HG03060 (cell line): ENCODE measurements at regions not wholly inside any gene's neighbourhood (a gene's known extent, or its start where the extent isn't known, plus 50 kb on each side); places are given as distances from the start of the nearest gene placed in this dataset.

Experiments
- ATAC-seq: cut with Tn5 transposase; IDR thresholded peaks from one replicate; pipeline ENCODE4 v1.9.1; 2021; ENCODE audit warnings: low read depth, moderate number of reproducible peaks; ENCODE audit not compliant: unreplicated experiment

DNA sequence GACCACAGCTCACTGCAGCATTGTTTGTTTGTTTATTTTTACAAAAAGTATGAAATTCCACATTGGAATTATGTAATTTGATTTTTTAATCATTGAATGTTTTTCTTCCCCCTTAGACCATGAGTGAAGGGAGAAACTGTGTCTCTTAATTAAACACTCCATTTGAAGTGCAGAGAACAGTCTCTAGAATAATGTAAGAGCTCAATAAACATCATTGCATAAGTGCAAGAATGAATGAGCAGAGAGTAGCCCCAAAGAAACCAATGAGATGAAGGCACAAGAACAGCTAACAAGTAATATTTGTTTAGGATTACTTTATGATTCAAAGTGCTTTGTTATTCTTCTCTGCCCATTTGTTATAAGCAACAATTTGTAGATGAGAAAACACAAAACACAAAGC lies 921.3 kb upstream of the LCORL start:
- ATAC-seq = no peak

DNA sequence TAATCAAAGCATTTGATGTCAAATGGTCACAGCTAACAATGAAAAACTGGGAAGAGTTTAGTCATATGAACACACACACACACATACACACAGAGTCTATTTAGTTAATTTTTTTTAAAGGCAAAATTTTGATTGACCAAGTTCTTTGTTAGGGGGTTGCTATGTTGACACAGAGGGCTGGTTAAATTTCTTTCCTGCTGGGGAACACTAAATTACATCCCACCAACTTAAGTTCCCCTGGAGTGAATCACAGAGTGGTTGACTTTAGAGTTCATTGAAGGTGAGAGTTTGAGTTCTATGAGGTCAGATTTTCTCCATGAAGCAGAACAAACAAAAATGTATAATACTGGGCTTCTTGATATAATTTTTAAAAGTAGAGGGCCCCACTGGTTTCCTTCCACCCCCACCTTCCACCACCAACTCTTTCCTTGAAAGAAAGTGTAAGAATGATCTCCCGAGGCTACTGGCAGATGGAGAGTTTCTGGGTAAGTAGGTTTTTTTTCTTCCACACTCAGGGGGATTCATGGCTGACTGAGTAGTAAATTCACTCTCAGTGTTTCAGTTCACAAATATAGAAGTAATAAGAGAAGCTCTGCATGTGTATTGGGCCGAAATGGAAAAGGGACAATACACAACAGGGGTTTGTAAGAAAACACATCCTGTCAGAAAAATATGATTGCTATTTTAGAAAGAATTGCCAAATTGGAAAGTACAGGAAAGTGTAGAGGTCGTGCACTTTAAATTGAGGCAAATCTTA lies 917.0 kb upstream of the LCORL start:
- ATAC-seq = no peak

DNA sequence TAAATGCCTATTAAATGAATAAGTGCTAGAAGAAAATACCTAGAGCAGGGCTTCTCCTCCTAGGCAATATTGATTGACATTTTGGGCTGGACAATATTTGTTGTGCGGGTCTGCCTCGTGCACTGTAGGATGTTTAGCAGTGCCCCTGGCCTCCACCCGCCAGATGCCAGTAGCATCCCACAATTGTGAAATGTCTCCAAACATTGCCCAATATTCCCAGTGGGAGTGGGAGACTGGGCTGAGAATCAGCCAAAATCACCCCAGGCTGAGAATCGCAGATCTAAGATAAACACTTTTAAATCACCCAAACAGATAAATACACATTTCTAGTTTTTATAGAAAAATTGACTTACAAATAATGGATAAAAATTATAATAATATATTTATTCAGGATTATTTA lies 916.2 kb upstream of the LCORL start:
- ATAC-seq = no peak

DNA sequence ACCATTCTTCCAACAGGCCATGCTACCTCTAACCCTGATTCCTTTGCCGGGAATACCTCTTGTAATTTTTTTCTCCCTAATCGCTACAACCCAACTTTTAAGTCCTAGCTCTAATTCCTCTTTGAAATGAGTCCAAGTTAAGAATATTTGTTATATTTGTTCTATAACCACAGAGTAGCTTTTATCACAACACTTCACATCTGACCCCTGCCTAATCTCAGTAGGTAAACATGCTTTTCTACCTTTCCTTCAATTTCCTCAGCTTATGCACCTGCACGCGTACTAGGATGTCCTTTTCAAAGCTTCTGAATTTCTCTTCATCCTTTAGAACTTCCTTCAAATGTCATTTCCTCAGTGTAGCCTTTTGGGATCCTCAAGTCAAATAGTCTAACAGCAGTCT lies 915.5 kb upstream of the LCORL start:
- no peak for ATAC-seq

DNA sequence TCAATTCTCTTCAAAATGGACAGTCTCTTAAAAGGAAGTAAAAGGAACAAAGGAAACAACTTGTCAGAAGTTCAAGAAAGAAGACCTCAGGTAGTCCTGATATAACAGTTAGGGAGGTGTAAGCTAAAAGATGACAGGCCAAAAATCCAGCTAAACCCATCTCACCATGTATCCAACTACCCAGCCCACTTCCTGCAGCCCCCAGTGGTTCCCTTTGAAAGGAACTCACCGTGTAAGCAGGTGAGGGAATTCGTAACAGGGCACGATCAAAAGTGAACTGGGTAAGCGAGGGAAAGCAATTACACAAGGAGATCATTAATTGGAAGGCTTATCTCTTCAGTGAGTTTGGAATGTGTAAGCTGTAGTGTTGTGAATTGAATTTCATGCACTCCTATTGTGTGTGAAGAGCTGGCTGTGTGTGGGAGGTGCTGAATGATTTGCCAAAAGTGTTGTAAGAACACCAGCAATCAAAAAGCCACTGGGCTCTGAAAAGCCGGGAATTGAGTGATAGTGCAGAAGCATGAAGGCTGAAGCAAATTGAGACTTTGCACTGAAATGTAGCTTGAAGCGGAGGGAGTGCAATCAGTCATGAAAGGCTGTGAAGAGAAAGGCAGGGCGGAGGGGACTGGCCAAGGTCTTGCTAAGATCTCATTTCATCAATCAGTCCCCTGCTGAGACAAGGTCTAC lies 914.2 kb upstream of the LCORL start:
- no peak for ATAC-seq

DNA sequence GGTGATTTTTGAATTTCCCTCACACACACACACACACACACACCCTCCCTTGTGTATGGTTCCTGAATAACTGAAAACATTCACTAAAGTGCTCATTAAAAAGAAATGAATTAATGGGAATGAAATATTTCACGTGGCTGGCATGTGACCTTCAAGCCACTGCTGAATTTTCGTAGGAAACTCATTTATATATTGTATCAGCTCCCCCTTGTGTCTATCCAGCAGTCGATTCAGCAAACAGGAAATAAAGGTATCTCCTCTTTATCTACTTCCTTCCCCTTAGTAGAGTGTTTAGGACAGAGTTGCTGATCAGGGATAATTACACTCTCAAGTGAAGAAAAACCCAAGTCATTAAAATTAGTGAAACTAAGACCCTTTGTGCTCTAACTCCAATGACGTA lies 912.6 kb upstream of the LCORL start:
- no peak for ATAC-seq

DNA sequence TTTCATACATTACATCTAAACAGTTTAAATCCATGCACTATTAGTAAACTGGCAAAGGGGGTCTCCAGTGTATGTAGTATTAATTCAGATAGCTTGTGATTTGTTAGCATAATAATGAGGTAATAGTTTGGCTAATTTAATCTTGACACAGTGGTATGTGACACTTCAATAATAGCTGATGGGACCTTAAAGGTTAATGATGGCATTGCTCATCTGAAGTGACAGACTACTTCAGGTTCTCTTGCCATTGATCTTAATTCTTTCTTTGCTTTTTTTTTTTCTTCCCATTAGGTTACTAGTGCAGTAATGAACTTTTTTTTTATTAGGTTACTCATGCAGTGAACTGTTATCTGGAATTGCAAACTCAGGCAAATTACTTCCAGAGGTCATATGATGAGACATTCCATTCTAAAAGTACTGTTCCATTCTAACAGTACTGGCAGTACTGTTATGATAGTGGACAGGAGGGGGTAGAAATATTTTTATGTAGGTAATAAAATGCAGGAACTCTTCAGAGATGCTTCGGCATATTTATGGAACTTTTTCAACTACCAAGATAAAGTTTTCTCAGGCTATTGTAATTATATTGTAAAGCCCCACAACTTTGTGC lies 911.3 kb upstream of the LCORL start:
- ATAC-seq = no peak

DNA sequence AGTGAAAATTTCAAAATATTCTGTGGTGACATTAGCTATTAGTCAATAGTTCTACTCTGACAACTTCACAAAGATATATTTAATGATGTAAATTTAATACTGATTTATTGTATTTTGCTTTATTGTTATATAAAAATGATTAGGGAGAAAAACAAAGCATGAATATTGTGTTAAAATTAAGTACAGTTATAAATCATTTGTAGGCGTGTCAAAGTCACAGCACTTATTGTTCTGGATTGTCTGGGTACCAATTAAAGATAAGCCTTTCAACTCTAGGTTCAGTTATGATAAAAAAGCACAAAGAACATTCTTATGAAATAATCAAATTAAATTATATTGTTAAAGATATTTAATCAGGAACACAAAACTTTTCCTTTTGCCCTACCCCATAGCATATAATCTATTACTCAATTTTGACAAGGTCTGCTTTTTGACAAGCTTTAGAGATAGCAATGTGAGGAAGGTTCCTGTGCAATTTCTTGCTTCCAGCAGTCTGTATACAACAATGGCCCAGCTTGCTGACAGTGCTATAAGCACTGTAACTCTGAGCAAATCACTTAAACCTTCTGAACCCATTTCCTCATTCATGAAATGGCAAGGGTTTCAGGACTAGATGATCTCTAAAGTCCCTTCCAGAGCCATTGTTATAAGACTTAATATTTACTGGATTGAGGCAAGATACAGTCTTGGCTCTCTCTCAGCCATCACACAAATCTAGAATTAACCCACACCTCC lies 910.3 kb upstream of the LCORL start:
- ATAC-seq = no peak

DNA sequence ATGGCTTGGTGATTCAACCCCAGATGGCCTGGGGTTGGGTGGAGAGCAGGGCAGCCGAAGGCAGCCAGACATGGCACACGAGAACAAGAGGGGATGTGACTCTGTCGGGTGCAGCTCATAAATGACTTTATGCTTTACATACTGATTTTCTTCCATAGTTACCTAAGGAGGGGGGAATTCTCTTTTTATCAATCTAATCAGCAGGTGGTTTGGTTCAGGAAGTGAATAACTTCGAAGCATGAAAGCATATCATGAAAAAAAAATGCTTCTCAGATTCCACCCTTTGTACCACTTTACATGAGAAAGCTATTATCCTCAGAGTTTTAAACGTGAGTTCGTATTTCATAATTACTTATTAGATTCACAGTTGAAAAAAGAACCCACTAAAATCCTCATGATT lies 908.9 kb upstream of the LCORL start:
- ATAC-seq = no peak

DNA sequence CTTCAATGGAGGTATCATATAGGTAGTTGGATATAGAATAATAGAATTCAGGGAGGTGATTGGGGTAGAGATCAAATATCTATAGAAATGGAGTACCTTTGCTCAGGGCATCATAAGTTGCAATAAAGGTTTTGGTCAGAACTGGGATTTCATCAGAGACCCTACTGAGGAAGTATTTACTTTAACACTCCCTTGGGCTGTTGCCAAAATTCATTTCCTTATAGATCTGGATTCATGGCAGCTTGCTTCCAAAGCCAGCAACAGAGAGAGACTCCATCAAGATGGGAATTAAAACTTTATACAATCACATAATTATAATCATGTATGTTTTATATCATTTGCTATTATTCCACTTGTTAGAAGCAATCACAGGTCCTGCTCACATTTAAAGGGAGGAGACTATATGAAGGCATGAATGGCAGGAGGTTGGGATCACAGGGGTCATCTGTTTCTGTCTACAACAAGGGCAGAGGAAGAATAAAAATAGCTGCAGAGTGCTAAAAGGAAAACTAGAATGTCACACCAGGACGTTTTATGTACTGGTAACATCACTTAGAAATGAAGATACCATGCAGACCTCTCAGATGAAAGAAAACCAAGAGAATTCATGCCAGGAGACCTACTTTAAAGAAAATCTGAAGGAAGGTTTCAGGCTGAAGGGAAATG lies 902.1 kb upstream of the LCORL start:
- no peak for ATAC-seq

DNA sequence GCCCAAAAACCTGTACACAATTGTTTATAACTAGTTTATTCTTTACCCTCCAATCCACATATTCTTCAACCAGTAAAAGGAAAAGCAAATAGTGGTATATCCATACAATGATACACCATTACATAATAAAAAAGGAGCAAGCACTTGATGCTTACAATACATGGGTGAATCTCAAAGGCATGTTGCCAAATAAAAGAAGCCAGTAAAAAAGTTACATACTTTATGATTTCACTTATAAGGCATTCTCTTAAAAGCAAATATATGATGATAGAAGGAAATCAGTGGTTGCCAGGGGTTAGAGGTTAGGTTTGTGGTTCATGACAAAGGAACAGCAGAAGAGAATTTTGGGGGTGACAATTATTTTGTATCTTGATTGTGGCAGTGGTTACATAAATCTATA lies 896.1 kb upstream of the LCORL start:
- no peak for ATAC-seq

DNA sequence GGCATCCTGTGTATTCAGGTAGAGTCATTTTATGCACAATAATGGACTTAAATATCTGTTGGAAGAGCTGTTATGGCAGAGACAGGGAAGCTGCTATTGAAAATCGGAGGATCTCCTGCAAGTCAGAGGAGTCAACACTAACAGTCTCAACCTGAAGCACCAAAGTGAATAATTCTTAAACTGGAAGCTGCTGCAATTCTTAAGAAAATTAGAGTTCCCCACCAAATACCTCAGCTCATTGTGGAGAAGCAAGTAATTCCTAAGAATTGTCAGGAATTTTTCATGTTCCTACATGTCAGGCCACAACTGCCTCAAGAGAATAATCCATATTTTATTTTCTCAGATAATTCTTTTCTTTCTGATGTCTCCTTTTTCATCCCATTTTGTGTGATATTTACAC lies 892.6 kb upstream of the LCORL start:
- ATAC-seq = no peak

DNA sequence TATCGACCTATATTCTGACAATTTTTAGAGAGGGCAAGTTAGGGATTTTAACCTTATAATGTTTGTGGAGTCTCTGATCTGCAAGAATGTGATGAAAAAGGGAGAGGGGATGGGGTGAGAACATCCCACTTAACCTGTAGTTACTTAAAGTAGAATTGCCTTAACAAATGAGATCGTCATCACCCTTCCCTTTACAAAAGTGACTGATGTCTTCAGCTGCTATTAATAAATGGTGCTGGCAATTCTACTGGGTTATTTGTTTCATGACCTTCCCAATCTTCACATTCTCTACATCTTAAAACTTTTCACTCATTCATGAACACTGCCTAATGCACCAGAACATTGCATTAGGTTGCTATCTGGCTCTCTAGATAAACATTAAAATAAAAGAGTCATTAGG lies 873.4 kb upstream of the LCORL start:
- ATAC-seq = no peak

DNA sequence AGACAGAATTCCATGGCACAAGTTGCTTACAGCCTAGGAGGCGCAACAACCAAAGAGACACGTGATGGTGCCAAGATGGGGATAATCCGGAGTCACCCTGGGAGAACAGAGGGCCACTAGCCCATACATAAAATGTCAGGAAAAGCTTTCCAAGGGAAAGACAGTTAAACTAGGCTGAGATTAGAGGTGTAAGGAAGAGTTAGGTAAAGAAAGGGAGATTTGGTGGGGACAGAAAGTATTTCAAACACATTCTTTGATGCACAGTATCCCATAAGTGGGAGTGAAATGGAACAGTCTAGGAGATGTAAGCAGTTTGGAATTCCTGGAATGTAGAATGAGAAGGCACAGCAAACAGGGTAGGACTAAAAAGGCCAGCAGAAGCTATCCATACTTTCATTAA lies 860.9 kb upstream of the LCORL start:
- no peak for ATAC-seq

DNA sequence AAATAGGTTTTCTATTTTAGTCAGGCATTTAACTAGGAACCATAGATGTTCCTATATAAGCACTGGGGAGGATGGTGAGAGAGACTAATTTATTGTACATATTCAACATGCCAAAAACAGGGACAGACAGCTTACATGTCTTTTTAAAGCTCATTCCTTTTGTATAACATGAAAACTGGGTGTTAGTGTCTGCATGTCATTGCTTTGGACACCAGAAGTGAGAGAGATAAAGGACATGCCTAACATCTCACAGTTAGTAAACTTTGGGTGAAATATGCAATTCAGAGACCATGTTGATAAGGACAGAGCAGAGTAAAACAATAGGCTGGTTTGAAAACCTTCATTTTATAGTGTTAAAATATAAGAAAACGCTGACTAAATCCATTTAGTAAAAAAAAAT lies 860.0 kb upstream of the LCORL start:
- ATAC-seq = no peak

DNA sequence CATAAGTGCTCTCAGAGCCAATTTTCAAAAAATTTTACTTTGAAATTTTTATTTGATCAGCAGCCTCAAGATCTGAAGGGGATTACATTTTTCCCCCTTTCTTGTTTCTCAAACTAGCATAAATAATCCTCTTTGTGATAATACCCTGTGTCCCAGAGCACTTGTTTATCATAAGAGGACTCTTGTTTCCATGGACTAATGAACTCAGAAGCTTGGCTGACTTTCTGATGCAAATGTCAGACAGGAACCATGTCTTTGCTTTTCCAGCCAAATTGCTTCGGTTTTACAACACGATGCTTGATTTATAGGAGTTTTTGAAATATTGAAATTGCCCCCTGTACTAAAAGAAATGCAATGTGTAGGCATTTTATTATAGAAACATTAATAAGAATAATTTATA lies 859.3 kb upstream of the LCORL start:
- ATAC-seq = no peak

DNA sequence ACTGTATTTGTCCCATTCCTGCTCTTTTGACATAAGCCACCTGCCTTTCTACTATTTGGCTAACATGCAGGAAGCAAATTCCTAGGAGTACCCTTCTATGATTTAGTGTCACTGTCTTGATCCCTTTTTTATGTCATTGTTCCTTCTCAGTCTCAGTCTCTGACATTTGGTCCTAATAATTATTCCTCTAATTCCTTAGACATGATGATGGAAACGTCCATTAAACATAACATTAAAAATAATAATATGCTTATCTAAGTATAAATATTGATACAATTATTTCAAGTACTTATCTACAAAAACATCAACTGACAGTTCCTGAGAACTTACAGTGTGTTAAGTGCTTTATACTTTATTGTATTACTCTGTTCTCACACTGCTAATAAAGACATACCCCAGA lies 857.0 kb upstream of the LCORL start:
- ATAC-seq = no peak

DNA sequence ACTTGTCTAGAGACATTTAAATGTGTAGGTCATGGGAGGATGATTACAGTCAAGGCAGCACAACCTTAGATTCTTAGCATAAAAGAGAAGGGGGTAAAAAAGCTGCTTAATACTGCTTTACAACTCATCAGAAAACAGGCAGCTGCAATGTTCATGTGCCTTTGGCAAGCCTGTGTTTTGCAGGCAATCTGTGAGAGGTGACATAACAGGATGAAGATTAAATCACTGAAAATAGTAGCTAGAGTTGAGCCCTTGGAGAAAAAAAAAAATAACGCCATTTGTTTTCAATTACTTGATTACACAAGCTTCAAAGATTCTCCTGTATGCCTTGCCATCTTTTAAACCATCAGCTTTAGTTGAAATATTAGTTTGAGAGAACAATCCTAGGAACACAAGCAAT lies 847.6 kb upstream of the LCORL start:
- no peak for ATAC-seq

DNA sequence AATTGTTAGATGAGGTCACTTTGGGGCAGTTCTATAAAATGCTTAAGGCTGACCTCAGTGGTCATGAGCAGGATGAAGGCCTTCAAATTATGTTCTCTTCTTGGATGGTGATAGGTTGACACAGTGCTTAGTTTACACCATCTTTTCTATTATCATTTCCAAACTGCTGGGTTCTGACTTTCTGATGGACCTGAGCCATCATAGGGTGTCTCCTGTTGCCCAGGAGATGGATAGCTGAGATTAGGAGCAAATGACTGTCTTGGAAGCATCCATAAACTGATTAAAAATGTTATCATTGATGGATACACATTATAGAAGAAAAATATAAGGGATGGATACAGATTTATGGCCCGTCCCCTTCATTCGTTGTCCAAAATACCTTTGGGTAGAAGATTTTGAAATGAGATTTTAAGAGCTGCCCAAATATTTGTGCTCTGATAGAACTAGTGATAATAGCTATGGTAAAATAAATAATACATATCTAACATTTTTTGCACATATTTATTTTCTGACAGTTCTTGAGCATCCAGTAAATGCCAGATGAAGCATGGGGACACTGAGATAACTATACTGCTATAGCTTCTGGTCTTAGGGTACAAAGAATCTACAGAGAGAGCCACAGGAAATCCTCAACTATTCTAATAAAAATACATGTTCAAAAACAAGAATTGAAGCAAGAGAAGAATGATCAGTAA lies 839.4 kb upstream of the LCORL start:
- ATAC-seq = no peak

DNA sequence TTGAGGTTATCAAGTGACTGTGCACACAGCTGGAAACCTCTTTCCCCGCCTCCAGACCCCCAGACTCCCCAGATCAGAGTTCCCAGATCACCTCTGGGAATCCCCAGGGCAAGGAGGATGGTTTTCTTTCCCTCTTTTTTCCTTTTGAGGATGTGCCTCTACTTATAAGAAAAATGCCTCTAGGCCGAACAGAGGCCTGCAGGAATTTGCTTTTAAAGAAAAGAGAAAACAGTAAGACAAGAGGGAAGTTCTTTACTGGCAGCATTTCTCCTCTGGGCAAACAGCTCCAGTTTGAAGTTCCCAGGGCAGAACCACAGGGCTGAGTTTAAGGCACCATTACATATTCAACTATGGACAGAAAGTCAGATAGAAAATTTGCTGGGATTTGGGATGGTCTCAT lies 837.9 kb upstream of the LCORL start:
- ATAC-seq = no peak
